GM12874 (cell line): ENCODE measurements at regions not wholly inside any gene's neighbourhood (a gene's known extent, or its start where the extent isn't known, plus 50 kb on each side); places are given as distances from the start of the nearest gene placed in this dataset.

Experiments
- TF ChIP-seq, protein P1 (sequence below): IDR thresholded peaks from 2 replicates; pipeline ENCODE4 v1.5.1; 2011; ENCODE audit warnings: low read depth, mild to moderate bottlenecking, control low read depth, low read length, moderate library complexity; ENCODE audit not compliant: insufficient read depth

DNA sequence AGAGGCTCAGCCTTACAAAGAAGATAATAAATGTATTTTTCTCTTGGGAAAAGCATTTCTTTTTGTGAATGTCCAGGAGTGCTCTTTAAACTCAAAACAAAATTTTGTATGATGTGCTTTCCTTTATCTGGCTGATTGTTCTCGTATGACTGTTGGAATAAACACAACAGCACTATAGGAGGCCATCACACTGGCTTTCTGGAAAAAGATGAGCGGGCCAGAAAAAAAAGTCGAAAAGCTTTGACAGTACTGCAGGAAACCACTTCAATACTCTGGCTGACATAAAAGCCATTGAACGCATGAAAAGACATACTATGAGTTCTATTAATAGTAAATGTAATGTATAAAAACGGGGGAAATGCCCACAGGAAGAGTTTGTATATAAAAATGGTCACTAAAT, 64.7 kb upstream of the CTSO start:
- TF ChIP-seq, protein P1, sequence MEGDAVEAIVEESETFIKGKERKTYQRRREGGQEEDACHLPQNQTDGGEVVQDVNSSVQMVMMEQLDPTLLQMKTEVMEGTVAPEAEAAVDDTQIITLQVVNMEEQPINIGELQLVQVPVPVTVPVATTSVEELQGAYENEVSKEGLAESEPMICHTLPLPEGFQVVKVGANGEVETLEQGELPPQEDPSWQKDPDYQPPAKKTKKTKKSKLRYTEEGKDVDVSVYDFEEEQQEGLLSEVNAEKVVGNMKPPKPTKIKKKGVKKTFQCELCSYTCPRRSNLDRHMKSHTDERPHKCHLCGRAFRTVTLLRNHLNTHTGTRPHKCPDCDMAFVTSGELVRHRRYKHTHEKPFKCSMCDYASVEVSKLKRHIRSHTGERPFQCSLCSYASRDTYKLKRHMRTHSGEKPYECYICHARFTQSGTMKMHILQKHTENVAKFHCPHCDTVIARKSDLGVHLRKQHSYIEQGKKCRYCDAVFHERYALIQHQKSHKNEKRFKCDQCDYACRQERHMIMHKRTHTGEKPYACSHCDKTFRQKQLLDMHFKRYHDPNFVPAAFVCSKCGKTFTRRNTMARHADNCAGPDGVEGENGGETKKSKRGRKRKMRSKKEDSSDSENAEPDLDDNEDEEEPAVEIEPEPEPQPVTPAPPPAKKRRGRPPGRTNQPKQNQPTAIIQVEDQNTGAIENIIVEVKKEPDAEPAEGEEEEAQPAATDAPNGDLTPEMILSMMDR = no peak

DNA sequence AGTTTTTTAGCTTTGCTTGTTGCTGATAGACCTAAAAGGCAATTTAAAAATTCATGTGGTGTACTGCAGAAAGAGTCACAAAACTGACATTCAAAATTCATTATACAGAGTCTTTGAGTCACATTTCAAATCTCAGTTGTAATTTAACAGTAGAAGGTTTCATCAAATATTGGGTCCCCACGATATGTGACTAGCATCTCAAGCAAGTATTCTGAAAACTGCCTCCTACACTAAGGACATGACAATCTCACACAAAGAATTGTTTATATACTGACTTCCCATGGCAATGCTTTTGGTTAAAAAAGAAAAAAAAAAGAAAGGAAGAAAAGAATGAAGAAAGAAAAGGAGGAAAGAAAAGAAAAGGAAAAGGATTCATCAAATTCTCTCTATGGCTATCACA, 62.1 kb upstream of the CTSO start:
- TF ChIP-seq, protein P1 = no peak

DNA sequence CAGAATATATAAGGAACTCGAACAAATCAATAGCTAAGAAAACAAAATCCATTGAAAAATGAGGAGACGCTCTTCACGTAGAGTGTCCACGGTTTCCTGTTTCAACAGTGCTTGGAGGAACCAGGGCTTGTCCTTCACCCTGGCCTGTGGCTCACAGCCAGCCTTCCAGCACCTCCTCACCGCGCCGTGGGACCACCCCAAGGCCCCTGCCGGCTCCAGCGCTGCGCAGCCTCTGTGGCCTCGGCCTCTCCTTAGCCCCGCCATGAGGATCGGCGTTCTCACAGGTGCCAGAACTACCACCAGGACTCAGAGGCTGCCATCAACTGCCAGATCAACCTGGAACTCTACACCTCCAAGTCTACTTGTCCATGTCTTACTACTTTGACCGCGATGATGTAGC, 52.5 kb upstream of the CTSO start:
- TF ChIP-seq, protein P1 = no peak
